Liver (tissue), 3 donors: ENCODE measurements at regions not wholly inside any gene's neighbourhood (a gene's known extent, or its start where the extent isn't known, plus 50 kb on each side); places are given as distances from the start of the nearest gene placed in this dataset.

Experiments
- CTCF ChIP-seq: fragments of 150-350 bp; IDR thresholded peaks from 2 replicates; pipeline ENCODE4 v1.5.1; 2017; ENCODE audit warnings: improper control_type of control experiment, low read depth, low read length; ENCODE audit not compliant: missing input control
- EGR1 ChIP-seq, 2 donors: IDR thresholded peaks; 2 replicates each; pipeline ENCODE4 v1.6.1; 2016 to 2018; ENCODE audit warnings: antibody characterized with exemption in 2 of 2, low read depth in 2 of 2
- JUND ChIP-seq, 2 donors: IDR thresholded peaks; 2 replicates each; pipeline ENCODE4 v1.6.1; 2016; ENCODE audit warnings: antibody characterized with exemption in 2 of 2
- RAD21 ChIP-seq, 2 donors: IDR thresholded peaks; 2 replicates each; pipeline ENCODE4 v1.6.1; 2016; ENCODE audit warnings: antibody characterized with exemption in 2 of 2, mild to moderate bottlenecking in 2 of 2
- RXRA ChIP-seq, 2 donors: IDR thresholded peaks; 2 replicates each; pipeline ENCODE4 v1.6.1; 2017 to 2018; ENCODE audit warnings: antibody characterized with exemption in 2 of 2, mild to moderate bottlenecking in 1 of 2
- SP1 ChIP-seq: IDR thresholded peaks from 2 replicates; pipeline ENCODE4 v1.6.1; 2018; ENCODE audit warnings: antibody characterized with exemption, mild to moderate bottlenecking
- TAF1 ChIP-seq: conservative IDR thresholded peaks from 2 replicates; pipeline ENCODE4 v1.6.1; 2016; ENCODE audit warnings: antibody characterized with exemption, mild to moderate bottlenecking
- YY1 ChIP-seq: IDR thresholded peaks from 2 replicates; pipeline ENCODE4 v1.6.1; 2016; ENCODE audit warnings: antibody characterized with exemption, mild to moderate bottlenecking
- TF ChIP-seq, protein P1 (sequence below): IDR thresholded peaks from 2 replicates; pipeline ENCODE4 v1.6.1; 2016; ENCODE audit warnings: antibody characterized with exemption, mild to moderate bottlenecking
- TF ChIP-seq, protein P2 (sequence below): IDR thresholded peaks from 2 replicates; pipeline ENCODE4 v1.6.1; 2016; ENCODE audit warnings: antibody characterized with exemption
- TF ChIP-seq, protein P3 (sequence below): IDR thresholded peaks from 2 replicates; pipeline ENCODE4 v1.6.1; 2016; ENCODE audit warnings: antibody characterized with exemption
- TF ChIP-seq, protein P4 (sequence below): IDR thresholded peaks from 2 replicates; pipeline ENCODE4 v1.6.1; 2016; ENCODE audit warnings: antibody characterized with exemption
- donor health status: healthy.
- donor health status: healthy.

- TF ChIP-seq, protein P1, sequence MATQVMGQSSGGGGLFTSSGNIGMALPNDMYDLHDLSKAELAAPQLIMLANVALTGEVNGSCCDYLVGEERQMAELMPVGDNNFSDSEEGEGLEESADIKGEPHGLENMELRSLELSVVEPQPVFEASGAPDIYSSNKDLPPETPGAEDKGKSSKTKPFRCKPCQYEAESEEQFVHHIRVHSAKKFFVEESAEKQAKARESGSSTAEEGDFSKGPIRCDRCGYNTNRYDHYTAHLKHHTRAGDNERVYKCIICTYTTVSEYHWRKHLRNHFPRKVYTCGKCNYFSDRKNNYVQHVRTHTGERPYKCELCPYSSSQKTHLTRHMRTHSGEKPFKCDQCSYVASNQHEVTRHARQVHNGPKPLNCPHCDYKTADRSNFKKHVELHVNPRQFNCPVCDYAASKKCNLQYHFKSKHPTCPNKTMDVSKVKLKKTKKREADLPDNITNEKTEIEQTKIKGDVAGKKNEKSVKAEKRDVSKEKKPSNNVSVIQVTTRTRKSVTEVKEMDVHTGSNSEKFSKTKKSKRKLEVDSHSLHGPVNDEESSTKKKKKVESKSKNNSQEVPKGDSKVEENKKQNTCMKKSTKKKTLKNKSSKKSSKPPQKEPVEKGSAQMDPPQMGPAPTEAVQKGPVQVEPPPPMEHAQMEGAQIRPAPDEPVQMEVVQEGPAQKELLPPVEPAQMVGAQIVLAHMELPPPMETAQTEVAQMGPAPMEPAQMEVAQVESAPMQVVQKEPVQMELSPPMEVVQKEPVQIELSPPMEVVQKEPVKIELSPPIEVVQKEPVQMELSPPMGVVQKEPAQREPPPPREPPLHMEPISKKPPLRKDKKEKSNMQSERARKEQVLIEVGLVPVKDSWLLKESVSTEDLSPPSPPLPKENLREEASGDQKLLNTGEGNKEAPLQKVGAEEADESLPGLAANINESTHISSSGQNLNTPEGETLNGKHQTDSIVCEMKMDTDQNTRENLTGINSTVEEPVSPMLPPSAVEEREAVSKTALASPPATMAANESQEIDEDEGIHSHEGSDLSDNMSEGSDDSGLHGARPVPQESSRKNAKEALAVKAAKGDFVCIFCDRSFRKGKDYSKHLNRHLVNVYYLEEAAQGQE: no peak
- no peak for TF ChIP-seq EGR1 (IDR thresholded peaks at IDR 0.05; ENCODE audit: low read depth in 2 of 2)
- no peak for TF ChIP-seq CTCF
- no peak for TF ChIP-seq SP1
- TF ChIP-seq TAF1: no peak
- no peak for TF ChIP-seq RXRA (IDR thresholded peaks at IDR 0.05)
- TF ChIP-seq JUND (IDR thresholded peaks at IDR 0.05): no peak
- TF ChIP-seq, protein P2, sequence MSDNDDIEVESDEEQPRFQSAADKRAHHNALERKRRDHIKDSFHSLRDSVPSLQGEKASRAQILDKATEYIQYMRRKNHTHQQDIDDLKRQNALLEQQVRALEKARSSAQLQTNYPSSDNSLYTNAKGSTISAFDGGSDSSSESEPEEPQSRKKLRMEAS: no peak
- TF ChIP-seq, protein P3, sequence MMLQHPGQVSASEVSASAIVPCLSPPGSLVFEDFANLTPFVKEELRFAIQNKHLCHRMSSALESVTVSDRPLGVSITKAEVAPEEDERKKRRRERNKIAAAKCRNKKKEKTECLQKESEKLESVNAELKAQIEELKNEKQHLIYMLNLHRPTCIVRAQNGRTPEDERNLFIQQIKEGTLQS: no peak
- TF ChIP-seq RAD21 (IDR thresholded peaks at IDR 0.05): no peak
- TF ChIP-seq YY1: no peak
- TF ChIP-seq, protein P4, sequence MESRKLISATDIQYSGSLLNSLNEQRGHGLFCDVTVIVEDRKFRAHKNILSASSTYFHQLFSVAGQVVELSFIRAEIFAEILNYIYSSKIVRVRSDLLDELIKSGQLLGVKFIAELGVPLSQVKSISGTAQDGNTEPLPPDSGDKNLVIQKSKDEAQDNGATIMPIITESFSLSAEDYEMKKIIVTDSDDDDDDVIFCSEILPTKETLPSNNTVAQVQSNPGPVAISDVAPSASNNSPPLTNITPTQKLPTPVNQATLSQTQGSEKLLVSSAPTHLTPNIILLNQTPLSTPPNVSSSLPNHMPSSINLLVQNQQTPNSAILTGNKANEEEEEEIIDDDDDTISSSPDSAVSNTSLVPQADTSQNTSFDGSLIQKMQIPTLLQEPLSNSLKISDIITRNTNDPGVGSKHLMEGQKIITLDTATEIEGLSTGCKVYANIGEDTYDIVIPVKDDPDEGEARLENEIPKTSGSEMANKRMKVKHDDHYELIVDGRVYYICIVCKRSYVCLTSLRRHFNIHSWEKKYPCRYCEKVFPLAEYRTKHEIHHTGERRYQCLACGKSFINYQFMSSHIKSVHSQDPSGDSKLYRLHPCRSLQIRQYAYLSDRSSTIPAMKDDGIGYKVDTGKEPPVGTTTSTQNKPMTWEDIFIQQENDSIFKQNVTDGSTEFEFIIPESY: no peak
These were observed 232.2 kb downstream of the TRIB2 start for GRCh38 chr2:12948961-12949353.
